ENCODE measurements at regions not wholly inside any gene's neighbourhood (a gene's known extent, or its start where the extent isn't known, plus 50 kb on each side); places are given as distances from the start of the nearest gene placed in this dataset.

GRCh38 chr10:81192221-81192788, 654.6 kb downstream of the SH2D4B start:
- TF ChIP-seq EZH2 (IDR thresholded peaks at IDR 0.05), result no peak
- no peak for TF ChIP-seq POLR2AphosphoS5 (IDR thresholded peaks at IDR 0.05; ENCODE audit: borderline replicate concordance, low read depth, low read length)
- no peak for TF ChIP-seq FOXP2 (optimal IDR thresholded peaks at IDR 0.05; ENCODE audit: control extremely low read depth, extremely low read length, insufficient read depth)
